Kidney (tissue), 13 donors: ENCODE measurements at regions not wholly inside any gene's neighbourhood (a gene's known extent, or its start where the extent isn't known, plus 50 kb on each side); places are given as distances from the start of the nearest gene placed in this dataset.

Source experiments
- DNase-seq, 5 donors: peaks; one replicate each; pipeline ENCODE4 v3.0.0-alpha.2; 2013 to 2020
- FAIRE-seq: peaks from 2 replicates; lab custom pipeline; 2012; peaks lifted over from hg19 to GRCh38; lab: Jason Lieb, UNC
- H3K27ac ChIP-seq, 2 donors: one replicate each; pipeline ENCODE4 v1.7.0; 2013; ENCODE audit warnings: low read depth in 2 of 2, low read length in 2 of 2, inconsistent platforms in 1 of 2
- H3K27me3 ChIP-seq: one replicate; pipeline ENCODE4 v1.7.1; 2013; ENCODE audit warnings: low read length, inconsistent platforms; ENCODE audit not compliant: control insufficient read depth, insufficient read depth
- H3K36me3 ChIP-seq, 3 donors: one replicate each; pipeline versions ENCODE4 v1.7.0 to v1.7.1; 2013; ENCODE audit warnings: low read length in 3 of 3, control low read depth in 1 of 3, inconsistent platforms in 1 of 3; ENCODE audit not compliant: insufficient read depth in 3 of 3, control insufficient read depth in 2 of 3
- H3K4me1 ChIP-seq, 3 donors: one replicate each; pipeline versions ENCODE4 v1.7.0 to v1.7.1; 2013; ENCODE audit warnings: low read length in 3 of 3, inconsistent platforms in 1 of 3, low read depth in 1 of 3; ENCODE audit not compliant: control insufficient read depth in 2 of 3, insufficient read depth in 2 of 3
- H3K4me3 ChIP-seq, 3 donors: one replicate each; pipeline versions ENCODE4 v1.7.0 to v1.8.1; 2013; ENCODE audit warnings: low read length in 3 of 3, control low read depth in 1 of 3, inconsistent platforms in 1 of 3
- H3K9ac ChIP-seq, 3 donors: one replicate each; pipeline versions ENCODE4 v1.7.0 to v1.7.1; 2013; ENCODE audit warnings: low read length in 3 of 3, control low read depth in 1 of 3, inconsistent platforms in 1 of 3
- H3K9me3 ChIP-seq, 3 donors: one replicate each; pipeline versions ENCODE4 v1.7.0 to v1.7.1; 2013; ENCODE audit warnings: low read length in 3 of 3, control low read depth in 1 of 3, inconsistent platforms in 1 of 3; ENCODE audit not compliant: control insufficient read depth in 2 of 3, insufficient read depth in 1 of 3
- intact Hi-C: fragments of 100-400 bp; cut with DNase I; formaldehyde crosslinking; loops from one replicate; pipeline ENCODE4 v1.11.1; 2022
- TF ChIP-seq, protein P1 (sequence below): IDR thresholded peaks from 3 replicates; pipeline ENCODE4 v1.5.1; 2012; ENCODE audit warnings: mild to moderate bottlenecking, moderate library complexity, borderline replicate concordance; ENCODE audit not compliant: insufficient read depth; ENCODE audit errors: extremely low read depth
- donor health status: control.
- donor health status: control.
- donor health status: control.
- donor health status: control.
- donor health status: control.
- donor health status: DM: yes; HTN: yes; CAD: no.
- donor health status: Normal renal cell carcinoma (clear cell type).

DNA sequence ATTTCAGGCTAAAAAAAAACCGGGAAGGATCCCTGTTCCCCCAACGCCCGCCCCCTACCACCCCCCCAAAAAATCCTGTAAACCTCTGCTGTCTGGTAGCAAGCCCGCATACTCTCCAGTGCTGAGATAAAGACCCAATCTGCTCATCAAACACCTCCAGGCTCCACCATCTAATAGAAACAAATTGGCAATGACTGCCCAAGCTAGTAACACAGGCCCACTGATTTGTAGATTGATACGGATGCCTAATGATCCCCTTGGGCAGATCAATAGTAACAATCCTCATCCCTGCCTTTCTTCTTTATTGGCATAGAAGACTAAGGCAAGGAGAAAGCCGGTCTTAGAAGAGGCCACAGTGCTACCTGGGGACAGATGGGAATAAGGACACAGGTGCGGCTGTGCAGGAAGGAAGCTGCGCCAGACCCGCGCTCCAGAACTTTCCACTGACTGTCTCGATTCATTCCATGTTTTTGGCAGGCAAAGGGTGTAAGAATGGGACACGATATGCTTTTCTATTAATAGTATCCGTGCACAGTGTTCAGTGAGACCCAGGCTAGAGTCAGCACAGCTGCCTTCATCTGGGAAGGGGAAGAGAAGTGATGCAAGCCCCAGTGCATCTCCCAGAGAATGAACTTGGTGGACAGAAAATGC lies 407.6 kb upstream of the PSMD7 start:
- Histone ChIP-seq H3K4me1 (no peaks in the 10 kb centered on the region), H3K27me3 (peaks cover 20% of the 10 kb centered on the region), H3K9me3 (no peaks in the 10 kb centered on the region), H3K27ac (no peak overlapping the region), H3K36me3 (no peaks in the 10 kb centered on the region), H3K4me3 (no peak overlapping the region), H3K9ac (no peak overlapping the region)
- TF ChIP-seq, protein P1, sequence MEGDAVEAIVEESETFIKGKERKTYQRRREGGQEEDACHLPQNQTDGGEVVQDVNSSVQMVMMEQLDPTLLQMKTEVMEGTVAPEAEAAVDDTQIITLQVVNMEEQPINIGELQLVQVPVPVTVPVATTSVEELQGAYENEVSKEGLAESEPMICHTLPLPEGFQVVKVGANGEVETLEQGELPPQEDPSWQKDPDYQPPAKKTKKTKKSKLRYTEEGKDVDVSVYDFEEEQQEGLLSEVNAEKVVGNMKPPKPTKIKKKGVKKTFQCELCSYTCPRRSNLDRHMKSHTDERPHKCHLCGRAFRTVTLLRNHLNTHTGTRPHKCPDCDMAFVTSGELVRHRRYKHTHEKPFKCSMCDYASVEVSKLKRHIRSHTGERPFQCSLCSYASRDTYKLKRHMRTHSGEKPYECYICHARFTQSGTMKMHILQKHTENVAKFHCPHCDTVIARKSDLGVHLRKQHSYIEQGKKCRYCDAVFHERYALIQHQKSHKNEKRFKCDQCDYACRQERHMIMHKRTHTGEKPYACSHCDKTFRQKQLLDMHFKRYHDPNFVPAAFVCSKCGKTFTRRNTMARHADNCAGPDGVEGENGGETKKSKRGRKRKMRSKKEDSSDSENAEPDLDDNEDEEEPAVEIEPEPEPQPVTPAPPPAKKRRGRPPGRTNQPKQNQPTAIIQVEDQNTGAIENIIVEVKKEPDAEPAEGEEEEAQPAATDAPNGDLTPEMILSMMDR: no peak
- intact Hi-C loops: no loop called here
- no peak for FAIRE-seq
- DNase-seq: no peak

DNA sequence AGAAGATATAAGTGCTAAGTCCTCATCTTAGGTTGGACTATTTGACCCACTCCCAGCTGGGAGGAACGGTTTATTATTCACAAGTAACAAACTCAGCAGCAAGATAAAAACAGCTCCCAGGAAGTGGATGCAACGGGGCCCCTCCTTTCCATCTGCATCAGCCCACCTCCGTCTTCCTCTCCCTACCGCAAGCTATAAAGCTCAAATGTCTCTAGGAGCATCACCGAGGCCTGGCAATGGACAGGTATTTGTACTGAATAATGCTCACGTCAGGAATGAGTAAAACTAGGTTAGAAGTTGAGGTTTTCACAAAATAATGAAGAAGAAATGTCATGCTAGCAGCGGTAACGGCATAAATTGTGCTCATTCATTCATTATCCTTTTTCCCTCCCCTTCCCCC lies 408.7 kb upstream of the PSMD7 start:
- Histone ChIP-seq H3K9ac (no peak overlapping the region), H3K4me3 (no peak overlapping the region), H3K36me3 (no peaks in the 10 kb centered on the region), H3K4me1 (no peaks in the 10 kb centered on the region), H3K27ac (no peak overlapping the region), H3K9me3 (no peaks in the 10 kb centered on the region), H3K27me3 (peaks cover 20% of the 10 kb centered on the region)
- DNase-seq (no peak), FAIRE-seq (no peak)
- TF ChIP-seq, protein P1: no peak
- intact Hi-C loops: no loop called here

DNA sequence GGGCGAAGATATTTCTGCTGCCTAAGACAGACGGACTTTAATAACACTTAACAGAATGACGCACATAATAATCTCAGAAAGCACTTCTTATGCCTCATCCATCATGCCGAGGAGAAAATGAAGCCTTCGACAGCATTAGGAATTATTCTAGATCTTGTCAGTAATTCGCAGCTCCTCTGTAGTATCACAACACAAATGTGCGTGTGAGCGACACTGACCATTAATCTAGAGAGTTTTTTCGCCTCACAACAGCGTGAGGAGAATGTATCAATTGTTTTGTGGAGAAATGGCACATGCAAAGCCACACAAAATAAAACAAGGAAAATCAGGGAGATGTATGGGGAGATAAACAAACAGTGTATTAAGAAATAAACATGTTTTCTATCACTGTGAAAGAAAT lies 410.2 kb upstream of the PSMD7 start:
- DNase-seq (no peak), FAIRE-seq (no peak)
- TF ChIP-seq, protein P1: no peak
- no peaks in the 10 kb centered on the region for H3K36me3 ChIP-seq
- peaks cover 20% of the 10 kb centered on the region for H3K27me3 ChIP-seq
- H3K27ac ChIP-seq: no peak overlapping the region
- H3K4me3 ChIP-seq: no peak overlapping the region
- intact Hi-C loops: no loop called here
- H3K9ac ChIP-seq: no peak overlapping the region
- no peaks in the 10 kb centered on the region for H3K9me3 ChIP-seq
- H3K4me1 ChIP-seq: no peaks in the 10 kb centered on the region

DNA sequence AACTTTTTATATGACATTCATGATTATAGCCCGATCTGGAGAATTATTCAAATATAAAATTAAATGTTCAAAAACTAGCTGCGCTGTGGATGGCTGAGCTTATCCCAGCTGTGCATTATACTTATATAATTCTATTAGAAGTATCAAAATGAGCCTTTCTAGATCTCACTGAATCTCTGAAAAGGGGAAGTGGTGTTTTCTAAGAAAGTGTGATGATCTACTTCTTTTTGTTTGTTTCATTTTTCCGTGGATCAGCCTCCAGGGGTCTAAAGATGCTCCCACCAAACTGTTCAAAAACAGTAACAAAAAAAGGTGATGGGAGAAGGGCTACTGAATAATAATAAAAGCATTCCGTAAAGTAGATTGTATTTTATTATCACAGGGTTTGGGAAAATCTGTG lies 411.3 kb upstream of the PSMD7 start:
- peaks cover 17% of the 10 kb centered on the region for H3K27me3 ChIP-seq
- no peaks in the 10 kb centered on the region for H3K4me1 ChIP-seq
- TF ChIP-seq, protein P1: no peak
- FAIRE-seq: no peak
- no peak for DNase-seq
- no peak overlapping the region for H3K9ac ChIP-seq
- intact Hi-C loops: no loop called here
- H3K36me3 ChIP-seq: no peaks in the 10 kb centered on the region
- H3K4me3 ChIP-seq: no peak overlapping the region
- no peak overlapping the region for H3K27ac ChIP-seq
- no peaks in the 10 kb centered on the region for H3K9me3 ChIP-seq
